ENCODE measurements at regions not wholly inside any gene's neighbourhood (a gene's known extent, or its start where the extent isn't known, plus 50 kb on each side); places are given as distances from the start of the nearest gene placed in this dataset.

DNA sequence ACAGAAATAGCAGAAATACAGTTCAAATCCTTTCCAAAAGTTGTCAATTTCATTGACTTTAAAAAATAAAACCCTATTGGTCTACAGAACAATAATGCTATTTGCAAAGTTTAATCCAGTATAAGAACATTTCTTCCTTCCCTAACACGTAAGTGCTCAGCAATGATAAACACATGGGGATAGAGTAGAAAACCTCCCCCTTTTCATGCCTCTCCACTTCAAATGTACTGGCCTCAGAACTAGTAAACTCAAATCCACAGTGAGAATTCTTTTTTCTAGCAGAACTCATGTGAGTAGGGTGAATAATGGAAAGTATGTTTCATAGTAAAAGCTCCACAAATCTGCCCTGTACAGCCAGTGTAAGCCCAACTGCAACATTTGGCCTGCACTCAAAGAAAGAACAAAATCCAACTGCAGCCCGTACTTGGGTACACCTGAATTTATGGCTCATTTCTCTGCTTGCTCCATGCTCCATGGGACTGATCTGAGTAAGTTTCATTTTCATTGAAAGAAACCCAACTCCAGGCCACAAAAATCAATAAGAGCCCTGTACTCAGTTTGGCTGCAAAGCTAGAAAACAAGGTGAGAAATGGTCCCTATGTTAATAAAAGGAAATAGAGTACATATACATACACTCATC lies 115.0 kb upstream of the RMDN2 start:
- no peak for DNase-seq

DNA sequence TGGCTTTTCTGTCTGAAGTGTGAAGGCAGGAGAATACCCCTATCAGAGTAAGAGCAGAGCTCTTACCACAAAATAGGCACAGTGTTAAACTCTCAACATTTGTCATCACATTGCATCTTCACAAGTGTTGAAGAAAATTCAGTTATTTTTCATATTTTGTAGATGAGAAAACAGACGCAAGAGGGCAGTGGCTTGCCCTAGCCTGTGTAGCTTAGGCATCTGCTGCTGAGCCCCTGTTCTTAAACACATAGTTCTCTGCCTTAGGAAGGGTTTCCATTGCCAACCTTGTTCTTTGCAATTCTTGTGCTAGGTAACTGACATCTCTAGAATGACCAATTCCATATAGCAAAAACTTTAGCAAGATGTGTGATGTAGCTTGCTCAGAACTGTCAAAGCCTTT lies 112.7 kb upstream of the RMDN2 start:
- DNase-seq = no peak

DNA sequence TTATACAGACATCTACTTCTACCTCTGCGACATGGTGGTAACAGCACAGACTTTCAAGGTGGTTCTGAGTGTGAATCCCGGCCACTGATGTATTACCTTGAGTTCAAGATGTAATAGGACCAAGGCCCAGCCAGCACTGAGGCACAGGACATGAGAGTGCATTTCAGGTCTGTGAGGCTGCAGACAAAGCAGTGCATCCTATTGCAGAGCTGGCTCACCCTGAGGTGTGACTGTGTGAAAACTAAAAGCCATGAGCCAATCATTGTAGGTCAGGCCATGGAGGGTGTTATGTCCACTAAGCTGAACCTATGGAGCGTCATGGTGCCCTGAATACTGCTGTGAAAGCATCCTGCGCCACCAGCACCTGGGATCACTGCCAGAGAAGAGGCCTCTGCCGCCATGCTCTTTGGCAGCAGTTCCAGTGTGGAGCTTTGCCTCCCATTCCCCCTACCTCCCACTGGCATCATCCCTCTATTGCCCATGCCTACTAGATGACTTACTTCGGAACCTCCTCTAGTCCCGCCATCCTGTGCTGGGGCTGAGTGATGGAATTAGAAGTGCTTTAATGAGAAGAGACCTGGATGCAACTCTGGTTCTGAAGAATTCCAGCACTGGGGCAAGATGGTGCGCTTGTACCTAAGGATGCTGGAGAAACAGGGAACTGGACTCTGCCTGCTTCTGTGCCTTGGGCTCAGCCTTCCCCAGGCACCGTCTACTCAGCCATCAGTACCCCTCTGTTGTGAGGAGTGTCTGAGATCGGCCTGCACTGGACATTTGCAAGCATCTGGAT lies 112.0 kb upstream of the RMDN2 start:
- DNase-seq = no peak

DNA sequence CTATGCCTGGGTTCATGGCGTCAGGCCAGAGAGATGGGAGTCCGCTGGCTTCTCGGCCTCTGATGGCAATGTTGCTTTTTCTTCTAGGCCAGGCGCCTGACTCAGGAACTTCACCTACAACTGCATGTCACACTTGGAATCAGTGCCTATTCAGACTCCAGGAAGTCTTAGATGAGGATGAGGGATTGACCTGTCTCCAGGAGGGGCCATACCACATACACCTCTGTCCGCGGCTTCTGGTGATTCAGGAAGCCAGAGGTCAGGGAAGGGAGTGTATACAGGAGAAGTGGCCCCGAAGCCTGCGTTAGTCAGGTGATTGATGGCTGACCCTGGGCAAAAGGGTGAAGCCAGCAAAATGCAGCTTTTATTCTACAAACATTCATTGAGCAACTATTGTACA lies 109.1 kb upstream of the RMDN2 start:
- DNase-seq = no peak

DNA sequence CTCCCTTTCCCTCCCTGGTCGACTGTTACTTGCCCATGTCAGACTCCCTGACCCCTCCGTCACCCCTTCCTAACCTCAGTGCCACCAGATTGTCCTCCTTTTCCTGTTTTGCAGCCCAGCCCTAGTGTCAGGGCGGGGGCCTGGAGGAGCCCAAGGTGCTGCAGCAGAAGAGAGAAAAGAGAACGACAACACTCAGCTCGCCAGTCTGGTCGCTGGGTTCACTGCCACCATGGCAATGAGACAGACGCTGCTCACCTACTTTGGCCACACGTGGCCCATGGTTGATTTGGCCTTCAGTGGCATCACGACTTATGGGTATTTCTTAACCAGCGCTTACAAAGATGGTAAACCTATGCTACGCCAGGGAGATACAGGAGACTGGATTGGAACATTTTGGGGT lies 108.4 kb upstream of the RMDN2 start:
- no peak for DNase-seq

DNA sequence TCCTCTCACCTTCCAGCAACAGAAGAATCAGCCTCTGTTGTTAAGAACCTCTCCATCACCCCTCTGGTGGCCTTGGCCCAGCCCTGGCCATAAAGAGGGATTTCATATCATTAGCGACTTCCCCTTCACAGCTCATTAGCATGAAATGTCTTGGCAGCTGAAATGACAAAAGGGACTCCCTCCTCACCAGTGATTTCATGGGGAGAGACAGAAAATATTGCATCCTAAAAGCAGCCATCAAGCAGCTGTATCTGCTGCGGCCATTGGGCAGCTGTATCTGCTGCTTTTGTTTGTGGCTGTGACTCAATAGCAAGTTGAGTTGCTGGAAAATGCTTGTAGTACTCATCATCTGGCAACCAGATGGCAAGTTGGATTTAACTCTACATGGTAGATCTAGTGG lies 105.9 kb upstream of the RMDN2 start:
- DNase-seq = no peak

DNA sequence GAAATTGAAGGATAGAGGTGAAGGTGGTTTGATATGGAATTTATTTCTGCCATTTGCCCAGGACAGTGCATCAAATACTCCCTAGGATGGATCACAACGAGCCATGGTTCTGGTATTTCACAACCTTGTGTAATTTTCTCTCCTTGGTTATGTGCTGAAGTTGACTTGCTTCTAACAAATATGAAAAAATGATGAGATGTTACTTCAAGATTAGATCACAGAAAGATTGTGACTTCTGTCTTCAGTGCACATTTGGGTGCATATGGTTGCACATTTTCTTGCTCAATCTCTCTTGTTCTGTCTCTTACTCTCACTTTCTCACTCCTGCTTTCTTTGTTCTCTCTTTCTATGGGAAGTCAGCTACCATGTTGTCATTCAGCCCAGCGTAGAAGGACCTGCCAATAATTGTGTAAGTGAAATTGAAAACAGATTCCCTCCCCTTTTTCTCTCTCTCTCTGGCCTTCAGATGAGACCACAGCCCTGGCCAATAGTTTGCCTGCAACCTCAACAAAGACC lies 104.6 kb upstream of the RMDN2 start:
- peak; percentile 38 for DNase-seq

DNA sequence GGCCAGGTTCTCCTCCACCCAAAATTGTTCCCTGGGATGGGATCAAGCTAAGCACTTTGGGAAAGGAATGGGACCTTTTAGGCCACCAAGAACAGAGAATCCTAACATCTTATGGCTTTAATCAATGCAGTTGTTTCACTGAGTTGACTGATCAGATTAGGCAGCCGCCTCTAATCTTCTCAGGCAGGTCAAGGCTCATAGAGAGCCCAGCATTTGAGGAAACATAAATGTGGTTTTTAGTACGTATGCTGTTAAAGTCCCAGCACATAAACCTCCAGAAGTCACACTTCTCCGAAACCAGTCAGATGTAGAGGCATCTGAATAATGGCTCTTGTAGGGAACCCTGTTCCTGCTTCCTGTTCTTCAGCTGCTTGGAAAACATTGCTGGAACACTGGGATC lies 99.5 kb upstream of the RMDN2 start:
- DNase-seq = peak; percentile 58

DNA sequence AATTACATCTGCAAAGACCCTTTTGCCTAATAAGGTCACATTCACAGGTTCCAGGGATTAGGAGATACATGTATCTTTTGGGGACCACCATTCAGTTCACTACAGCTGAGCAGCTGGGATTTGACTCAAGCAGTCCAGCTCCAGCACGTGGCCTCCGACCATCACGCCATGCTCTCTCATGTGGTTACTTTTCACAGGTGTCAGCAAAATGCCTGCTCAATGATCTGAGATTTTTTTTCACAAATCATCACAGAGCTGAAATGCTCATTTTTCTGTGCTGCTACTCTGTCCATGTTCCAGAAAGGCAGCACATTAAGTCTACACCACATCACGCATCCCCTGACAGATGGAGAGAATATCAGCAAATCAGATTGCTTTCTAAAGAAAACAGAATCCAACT lies 98.5 kb upstream of the RMDN2 start:
- no peak for DNase-seq

DNA sequence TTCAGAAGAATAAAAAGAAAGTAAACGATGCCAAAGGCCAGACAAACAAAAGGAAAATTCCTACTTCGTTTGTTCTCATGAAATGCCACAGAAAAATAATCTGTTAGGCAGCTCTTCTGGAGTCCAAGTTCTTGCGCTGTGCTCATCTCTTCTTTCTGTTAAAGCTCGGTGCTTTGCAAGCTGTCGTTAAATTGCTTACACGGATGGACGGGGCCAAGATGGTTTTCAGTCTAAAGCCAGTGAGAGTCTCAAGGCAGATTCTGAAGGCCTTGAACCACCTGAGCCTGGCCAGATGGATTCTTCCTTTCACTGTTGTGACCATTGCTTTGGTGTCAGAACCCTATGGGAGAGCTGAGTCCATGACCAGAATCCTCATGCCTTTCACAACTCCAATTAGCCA lies 97.6 kb upstream of the RMDN2 start:
- no peak for DNase-seq

DNA sequence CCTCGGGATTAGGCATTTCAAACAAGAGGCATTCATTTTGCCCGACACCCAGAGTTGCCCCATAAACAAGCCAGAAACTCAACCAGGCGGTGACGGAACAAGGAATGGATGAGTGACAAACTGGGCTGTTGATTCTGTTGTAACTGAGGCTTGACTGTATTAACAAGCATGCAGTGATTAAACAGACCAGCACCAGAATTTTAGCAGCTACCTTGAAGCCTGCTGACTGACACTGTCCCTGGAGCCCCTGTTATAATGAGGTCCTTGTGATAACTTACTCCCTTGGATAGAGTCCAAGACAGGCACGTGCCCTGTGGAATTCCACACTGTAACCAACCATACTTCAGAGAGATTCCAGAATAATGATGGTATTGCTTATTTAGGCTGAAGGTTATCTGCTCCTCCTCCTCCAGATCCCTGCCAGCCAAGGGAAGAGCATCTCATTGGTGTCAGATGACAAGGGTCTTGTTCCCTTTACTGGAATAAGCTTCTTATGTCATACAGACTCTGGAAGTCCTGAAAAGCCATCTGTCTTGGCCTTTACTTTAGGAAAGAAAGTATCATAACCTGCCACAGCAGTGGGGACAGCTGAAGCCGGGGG lies 97.1 kb upstream of the RMDN2 start:
- no peak for DNase-seq

DNA sequence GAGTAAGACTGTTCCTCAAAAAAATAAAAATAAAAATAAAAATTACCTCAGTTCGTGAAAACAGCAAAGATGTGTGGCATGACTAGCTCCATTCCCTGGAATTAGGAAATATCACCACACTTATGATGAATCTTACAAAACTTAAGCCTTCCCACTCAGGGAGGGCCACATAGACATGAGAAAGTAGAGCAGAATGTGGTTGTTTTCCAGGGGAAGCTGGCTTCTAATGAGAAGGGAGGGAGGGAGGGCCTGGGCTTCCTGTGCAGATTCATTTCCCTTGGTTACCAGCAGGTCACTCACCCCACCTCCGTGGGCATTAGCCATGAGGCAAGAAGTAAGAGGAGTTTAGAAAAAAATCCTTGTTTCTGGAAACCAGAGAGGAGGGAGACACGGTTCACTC lies 95.9 kb upstream of the RMDN2 start:
- peak; percentile 42 for DNase-seq

DNA sequence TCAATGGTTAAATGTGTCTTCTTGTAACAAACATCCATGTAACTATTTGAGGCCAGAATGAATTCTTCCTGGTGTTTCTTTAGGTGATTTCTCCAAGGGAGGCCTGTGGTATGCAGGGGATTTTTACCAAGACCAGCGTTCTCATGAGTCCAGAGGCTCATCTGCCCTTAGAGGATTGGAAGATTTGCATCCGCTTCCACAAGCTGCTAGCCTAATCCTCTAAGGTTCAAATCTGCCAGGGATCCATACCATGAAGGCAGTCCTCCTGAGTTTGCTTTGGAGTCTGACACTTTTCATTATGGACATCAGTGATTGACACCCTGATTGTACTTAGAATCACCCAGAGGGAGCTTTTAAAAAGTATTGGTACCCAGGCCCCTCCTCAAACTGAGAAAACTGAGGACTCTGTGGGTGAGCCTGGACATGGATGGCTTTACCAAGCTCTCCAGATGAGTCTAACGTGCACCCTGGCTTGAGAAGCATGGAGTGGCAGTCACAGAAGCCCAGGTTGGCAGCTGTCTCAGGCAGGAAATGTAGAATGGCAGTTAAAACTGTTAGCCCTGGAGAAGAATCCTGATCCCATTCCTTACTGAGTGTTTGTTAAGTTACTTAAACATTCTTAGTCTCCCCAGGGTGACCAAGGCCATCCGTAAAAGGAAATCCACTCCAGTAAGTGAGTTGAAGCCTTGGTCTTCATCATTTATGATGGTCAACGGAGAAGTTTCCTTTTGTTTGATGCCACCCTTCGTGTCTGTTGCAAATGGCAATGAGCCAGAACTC lies 95.3 kb upstream of the RMDN2 start:
- DNase-seq = no peak

DNA sequence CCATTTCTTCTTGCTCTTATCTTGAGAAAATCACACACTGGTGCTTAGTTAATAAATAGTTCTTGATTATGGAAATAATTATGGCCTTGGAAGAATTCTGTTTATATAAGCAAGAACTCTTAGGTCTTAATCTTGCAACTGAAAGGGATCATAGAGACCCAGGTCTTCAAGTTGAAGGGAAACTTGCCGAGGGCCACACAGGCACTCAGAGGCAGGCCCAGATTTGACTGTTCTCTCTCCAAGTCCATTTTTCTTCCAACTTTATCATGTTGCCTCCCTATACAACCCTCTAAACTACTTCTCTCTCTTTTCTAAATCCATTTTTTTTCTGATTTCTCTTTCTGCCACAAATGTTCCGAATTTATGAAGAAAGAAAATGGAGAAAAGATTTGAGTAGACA lies 94.5 kb upstream of the RMDN2 start:
- no peak for DNase-seq

DNA sequence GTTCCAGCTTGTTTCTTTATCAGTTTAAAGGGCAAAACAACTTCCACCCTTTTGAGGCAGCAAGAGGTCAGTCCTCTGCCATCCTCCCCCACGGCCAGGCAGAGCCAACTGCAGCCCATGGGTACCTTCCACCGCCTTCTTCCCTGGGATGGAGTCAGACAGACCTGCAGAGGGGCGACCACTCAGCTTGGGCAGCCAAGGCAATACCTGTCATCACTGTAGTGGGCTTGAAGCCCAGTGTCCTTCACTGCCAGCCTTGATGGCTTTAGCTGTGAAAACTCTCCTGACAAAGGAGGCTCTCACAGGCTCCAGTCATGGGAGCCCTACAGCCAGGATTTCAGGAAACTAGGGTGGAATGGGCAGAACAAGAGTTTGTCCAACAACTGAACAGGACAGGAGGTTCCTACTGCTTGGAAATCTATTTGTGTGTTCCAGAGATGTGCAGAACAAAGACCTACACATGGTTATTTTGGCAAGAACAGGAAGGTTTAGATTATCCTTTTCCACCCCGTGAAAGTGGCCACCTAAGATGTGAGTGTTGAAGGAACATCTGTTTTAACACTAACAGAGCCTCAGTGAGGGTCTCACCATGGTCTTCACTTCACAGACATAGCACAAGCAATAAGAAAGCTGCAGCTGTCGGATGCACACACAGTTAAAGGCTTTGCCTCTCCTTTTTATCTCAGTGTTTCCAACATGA lies 93.9 kb upstream of the RMDN2 start:
- DNase-seq = no peak

DNA sequence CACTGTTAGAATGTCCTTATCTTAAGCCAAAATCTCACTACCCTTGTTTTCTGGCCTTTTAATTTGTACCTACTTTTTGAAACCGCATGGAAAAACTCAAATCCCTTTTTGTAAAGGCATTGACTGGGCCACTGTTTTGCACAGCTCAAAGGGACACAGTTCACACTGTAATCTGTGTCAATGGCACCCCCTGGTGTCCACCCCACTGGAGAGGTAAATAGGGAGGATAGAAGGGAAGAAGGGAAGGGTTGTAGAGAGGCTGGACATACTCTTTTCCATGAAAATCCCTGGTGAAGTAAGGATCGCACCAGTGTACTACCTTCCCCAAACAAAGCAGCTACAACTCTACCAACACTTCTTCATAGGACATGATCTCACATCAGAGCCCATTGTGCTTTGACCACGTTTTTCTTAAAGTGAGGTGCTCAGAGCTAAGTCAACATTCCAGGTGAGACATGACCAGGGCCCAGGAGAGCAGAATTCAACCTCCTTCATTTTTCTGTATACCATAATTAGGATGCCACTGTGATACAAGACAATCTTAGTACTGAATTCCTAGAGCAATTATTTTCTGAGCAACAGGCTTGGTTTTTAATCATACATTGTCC lies 92.4 kb upstream of the RMDN2 start:
- peak; percentile 91 for DNase-seq

DNA sequence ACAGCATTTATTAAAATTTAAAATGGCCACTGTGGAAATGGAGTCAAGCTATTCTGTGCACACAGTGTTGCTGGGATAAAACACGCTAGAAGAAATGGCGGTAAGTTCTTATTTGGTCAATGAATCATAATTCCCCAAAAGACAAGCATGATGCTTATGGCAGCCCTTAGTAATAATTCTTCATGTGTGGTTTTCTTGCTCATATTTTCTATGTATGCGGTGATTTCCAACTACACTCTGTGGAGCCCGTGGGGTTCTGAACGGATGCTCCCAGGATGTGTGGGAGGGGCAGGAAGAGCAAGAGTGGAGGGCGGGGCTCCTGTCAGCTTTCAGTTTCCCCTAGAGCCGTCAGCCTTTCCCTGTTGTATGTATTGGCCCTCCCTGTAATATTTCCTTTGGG lies 91.7 kb upstream of the RMDN2 start:
- no peak for DNase-seq

DNA sequence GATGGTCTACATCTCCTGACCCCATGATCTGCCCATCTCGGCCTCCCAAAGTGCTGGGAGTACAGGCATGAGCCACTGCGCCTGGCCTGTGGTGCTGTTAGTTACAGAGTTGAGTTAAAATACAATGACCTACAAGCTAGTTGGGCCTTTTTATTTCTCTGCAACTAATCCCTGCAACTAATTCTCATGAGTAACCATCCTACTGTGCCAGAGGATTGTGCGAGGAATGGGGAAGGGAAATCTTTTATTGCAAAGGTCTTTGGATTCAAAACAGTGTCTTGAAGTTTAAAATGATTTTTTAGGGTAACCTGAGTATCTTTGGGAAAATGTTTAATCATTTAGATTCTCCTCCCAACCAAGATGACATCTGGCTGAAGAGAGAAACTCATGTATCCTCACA lies 88.8 kb upstream of the RMDN2 start:
- DNase-seq = no peak

DNA sequence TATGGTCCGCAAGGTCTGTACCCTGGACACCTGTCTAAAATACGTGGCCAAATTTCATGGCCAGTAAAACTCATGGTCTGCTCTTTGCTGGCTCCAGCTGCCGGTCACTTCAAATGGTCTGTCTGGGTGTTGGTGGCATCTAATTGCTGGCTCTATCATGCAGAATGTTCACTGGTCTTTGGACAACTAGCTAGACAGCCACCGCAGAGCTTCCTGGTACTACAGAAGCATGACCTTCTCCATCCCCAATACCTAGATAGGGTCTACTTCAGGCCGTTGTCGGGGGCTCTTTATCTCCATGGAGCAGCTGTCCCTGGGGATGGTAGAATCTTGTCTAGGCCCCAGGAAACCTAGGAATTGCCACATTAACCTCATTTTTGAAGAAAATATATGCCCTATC lies 88.4 kb upstream of the RMDN2 start:
- no peak for DNase-seq

DNA sequence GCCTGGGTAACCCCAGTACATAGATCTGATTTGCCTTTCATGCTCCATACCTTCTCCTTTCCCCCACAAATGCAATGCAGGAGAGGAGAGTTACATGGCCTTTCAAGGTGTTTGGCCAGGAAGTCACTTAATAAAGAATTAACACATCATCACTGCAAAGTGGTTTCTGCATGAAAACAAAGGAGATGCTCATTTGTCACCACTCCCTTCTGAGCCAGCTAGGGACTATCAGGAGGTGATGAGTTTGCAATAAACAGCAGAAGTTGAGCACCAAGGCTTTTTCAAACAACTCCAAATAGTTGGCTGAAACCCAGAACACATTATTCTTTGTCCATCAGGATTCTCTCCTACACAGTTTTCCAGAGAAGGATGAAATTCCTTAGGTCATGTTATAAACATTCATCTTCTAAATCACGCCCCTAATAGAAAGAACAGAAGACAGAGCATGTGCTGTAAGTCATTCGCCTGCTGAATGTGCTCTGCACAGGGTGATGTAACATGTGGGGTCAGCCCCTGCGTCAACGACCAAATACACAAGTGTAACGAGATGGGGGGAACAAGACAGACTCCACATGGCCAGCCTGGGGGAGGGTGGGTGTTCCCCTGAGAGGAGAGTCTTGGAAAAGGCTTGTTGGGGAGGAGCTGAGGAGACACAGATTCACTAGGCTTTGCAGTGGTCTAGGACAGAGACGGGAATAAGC lies 87.3 kb upstream of the RMDN2 start:
- DNase-seq = no peak

DNA sequence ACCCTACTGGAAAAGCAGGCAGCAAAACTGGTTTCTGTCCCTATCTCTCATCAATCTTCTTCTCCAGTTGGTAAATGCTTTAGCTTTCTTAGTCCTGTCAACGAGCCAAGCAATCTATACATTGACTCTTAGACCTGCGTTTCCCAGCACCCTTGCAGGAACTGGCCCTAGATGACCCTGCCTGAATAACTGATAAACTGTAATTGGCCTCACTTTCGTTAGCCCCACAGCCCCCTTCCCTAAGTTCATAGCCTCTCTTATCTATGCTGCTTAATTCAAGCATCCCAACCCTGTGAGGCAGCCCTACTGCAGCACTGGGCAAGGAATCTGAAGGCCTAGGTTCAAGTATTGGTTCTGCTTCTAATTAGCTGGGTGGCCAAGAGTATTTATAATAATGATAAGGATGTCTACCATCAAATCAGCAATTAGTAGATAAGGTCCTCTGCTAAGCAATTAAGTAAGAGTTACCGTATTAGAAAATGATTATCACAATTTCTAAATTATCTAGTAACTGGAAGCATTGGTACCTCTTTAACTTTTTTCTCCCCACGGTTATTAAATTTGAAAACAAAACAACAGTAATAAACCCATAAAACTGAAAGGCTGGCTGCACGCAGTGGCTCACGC lies 86.4 kb upstream of the RMDN2 start:
- DNase-seq = no peak
